NOMO-1 (cell line): ENCODE measurements at regions not wholly inside any gene's neighbourhood (a gene's known extent, or its start where the extent isn't known, plus 50 kb on each side); places are given as distances from the start of the nearest gene placed in this dataset.

Experiments
- DNase-seq, 2 experiments: peaks; one replicate each; lab custom pipeline; 2025; ENCODE audit not compliant: unreplicated experiment in 2 of 2; lab: John Stamatoyannopoulos, UW

DNA sequence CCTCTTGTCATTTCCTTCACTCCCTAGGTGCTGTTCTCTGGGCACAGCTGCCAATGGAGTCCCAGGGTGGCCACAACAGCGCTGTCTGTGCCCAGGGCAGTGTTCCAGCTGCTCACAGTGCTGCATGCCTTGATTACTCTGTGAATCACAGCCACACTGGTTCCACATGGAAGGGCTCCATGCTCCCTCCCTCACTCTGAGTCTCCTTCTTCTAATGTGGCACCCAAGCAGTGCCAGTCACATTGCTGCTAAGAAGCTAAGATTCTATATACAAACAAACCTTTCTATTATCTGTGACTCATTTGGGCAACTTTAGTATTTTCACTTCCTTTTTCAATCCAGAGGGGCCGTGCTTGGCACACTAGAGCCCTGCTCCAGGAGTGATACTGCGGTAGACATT lies 248.7 kb downstream of the TDRD3 start:
- DNase-seq = peak; percentile 78 to 93

DNA sequence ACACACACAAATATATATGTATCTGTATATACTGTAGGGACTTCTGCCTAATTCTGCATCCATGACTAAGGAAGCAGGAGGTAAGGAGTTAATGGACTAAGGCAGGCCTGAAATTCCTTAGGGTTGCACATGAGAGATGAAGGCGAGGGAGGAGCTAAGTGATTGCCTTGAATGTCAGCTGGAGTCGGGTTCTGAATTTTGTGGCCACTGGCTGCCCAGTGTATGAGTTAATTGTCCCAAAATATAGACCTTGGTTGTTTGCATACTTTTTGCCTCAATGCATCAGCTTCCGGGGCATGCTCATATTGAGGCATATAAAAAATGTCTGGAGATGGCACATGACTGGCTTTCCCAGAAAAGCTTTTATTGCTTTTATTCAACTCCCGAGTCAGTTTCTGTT lies 245.5 kb downstream of the TDRD3 start:
- no peak for DNase-seq

DNA sequence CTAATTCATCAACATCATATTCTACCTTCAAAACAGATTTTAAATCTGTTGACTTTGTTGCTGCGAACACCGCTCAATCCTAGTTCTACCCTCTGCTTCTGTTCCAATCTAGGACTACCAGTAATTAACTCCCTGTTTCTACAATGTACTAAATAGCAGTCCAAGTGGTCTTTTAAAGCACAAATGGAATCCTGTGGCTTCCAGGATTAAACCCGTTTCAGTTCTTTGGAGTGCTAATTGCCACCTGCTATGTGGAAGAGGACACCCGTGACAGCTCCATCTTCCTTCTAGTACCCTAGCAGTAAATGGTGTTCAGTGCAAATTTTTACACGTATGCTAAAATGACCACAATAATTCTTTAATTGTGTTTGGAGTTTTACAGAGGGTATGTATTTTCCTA lies 232.1 kb downstream of the TDRD3 start:
- no peak for DNase-seq

DNA sequence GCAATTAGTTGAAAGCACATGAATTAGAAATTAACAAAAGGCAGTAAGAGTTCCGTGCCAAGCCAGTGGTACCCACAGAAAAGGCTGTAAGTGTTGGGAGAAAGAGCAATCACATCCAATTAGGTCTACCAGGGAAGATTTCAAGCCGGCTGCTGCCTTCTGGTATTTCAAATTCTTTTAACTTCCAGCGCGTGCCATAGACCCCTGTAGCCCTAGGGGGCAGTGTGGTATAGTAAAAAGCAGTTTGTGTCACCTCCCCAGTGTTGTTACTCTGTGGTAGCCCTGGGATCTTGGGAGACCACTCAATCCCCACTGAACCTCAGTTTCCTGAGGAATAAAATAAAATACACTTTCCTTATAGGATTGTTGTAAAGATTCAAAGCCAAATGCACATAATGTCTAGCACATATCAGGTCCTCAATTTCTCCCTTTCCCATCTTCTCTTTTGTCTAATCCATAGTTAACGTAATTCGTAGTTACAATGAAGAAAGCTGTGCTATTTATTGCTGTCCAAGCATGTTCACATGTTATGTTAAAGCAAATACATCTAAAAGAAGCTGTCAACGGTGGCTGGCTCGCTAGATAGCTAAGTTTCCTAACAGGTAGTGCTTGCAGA lies 230.2 kb downstream of the TDRD3 start:
- peak; percentile 6 to 19 for DNase-seq
